OCI-LY3 (cell line): ENCODE measurements at regions not wholly inside any gene's neighbourhood (a gene's known extent, or its start where the extent isn't known, plus 50 kb on each side); places are given as distances from the start of the nearest gene placed in this dataset.

Experiments used
- H2AFZ ChIP-seq: fragments of 200-600, 300-600 bp; shearing (Covaris generic); 2 replicates; pipeline ENCODE4 v1.6.0; 2014; ENCODE audit warnings: antibody characterized with exemption, low read depth, low read length
- H3K27ac ChIP-seq: fragments of 200-600, 300-600 bp; sonication (generic); 2 replicates; pipeline ENCODE4 v1.5.1; 2014; ENCODE audit warnings: mild to moderate bottlenecking, low read length, moderate library complexity, mixed read lengths
- H3K27me3 ChIP-seq: fragments of 200-600, 300-600 bp; sonication (generic); 2 replicates; pipeline ENCODE4 v1.6.1; 2014; ENCODE audit warnings: low read depth, low read length, mixed read lengths
- H3K36me3 ChIP-seq: fragments of 200-600, 300-600 bp; sonication (generic); replicated peaks from 2 replicates; pipeline ENCODE3; 2014; ENCODE audit warnings: low read depth, low read length, mixed read lengths
- H3K4me1 ChIP-seq: fragments of 300-600, 200-600 bp; sonication (generic); 2 replicates; pipeline ENCODE4 v1.6.1; 2014; ENCODE audit warnings: low read length, mixed read lengths
- H3K4me2 ChIP-seq: fragments of 200-600, 300-600 bp; sonication (generic); 2 replicates; pipeline ENCODE4 v1.6.1; 2014; ENCODE audit warnings: low read length, mixed read lengths
- H3K4me3 ChIP-seq: fragments of 300-600, 200-600 bp; sonication (generic); 2 replicates; pipeline ENCODE4 v1.5.1; 2014; ENCODE audit warnings: antibody characterized with exemption, mild to moderate bottlenecking, low read length, moderate library complexity
- H3K79me2 ChIP-seq: fragments of 300-600, 200-600 bp; shearing (Covaris generic); 2 replicates; pipeline ENCODE4 v1.6.1; 2014; ENCODE audit warnings: mild to moderate bottlenecking, low read length, mixed read lengths
- H3K9ac ChIP-seq: fragments of 300-600, 200-600 bp; shearing (Covaris generic); 2 replicates; pipeline ENCODE4 v1.6.0; 2014; ENCODE audit warnings: mild to moderate bottlenecking, low read length, moderate library complexity
- H3K9me3 ChIP-seq: fragments of 200-600, 300-600 bp; shearing (Covaris generic); 2 replicates; pipeline ENCODE4 v1.6.1; 2014; ENCODE audit warnings: low read length, mixed read lengths; ENCODE audit not compliant: insufficient read depth
- H4K20me1 ChIP-seq: fragments of 200-600, 300-600 bp; sonication (generic); 2 replicates; pipeline ENCODE4 v1.6.1; 2016; ENCODE audit warnings: low read length, mixed read lengths; ENCODE audit not compliant: insufficient read depth
- CTCF ChIP-seq: fragments of 200-600, 300-600 bp; sonication (generic); IDR thresholded peaks from 2 replicates; pipeline ENCODE4 v1.5.1; 2014; ENCODE audit warnings: antibody characterized with exemption, low read length, low read depth
- EZH2phosphoT487 ChIP-seq: fragments of 200-600 bp; shearing (Covaris generic); IDR thresholded peaks from 2 replicates; pipeline ENCODE4 v1.6.1; 2018; ENCODE audit warnings: antibody characterized with exemption, mixed run types, low read depth

GRCh38 chr2:237154082-237154638, 68.5 kb downstream of the COPS8 start:
- Histone ChIP-seq H3K4me3 (no peak overlapping the region), H3K4me1 (no peaks in the 10 kb centered on the region), H3K4me2 (no peak overlapping the region), H2AFZ (no peak overlapping the region), H3K27me3 (no peaks in the 10 kb centered on the region), H3K9me3 (no peaks in the 10 kb centered on the region), H3K36me3 (no peaks in the 10 kb centered on the region), H3K9ac (no peak overlapping the region), H3K27ac (no peak overlapping the region), H4K20me1 (no peaks in the 10 kb centered on the region), H3K79me2 (no peaks in the 10 kb centered on the region)
- peak; percentile 67 for TF ChIP-seq CTCF
- no peak for TF ChIP-seq EZH2phosphoT487

- Histone ChIP-seq H3K27me3 (no peaks in the 10 kb centered on the region), H3K9ac (no peak overlapping the region), H3K4me3 (no peak overlapping the region), H3K9me3 (no peaks in the 10 kb centered on the region), H3K4me1 (no peaks in the 10 kb centered on the region), H3K79me2 (no peaks in the 10 kb centered on the region), H3K36me3 (no peaks in the 10 kb centered on the region), H4K20me1 (no peaks in the 10 kb centered on the region), H3K27ac (no peak overlapping the region), H3K4me2 (no peak overlapping the region; the same call in 1 of the 2 replicates), H2AFZ (0 out of 2 replicates have a peak overlapping the region, but pooled peaks have one; percentile 39)
- no peak for TF ChIP-seq CTCF
- no peak for TF ChIP-seq EZH2phosphoT487
These were observed 69.5 kb downstream of the COPS8 start for GRCh38 chr2:237154884-237155851.

- H4K20me1 ChIP-seq: no peaks in the 10 kb centered on the region
- TF ChIP-seq EZH2phosphoT487: no peak
- no peak for TF ChIP-seq CTCF
- no peaks in the 10 kb centered on the region for H3K9me3 ChIP-seq
- H3K4me2 ChIP-seq: no peak overlapping the region
- H3K79me2 ChIP-seq: no peaks in the 10 kb centered on the region
- H2AFZ ChIP-seq: no peak overlapping the region
- H3K4me1 ChIP-seq: no peaks in the 10 kb centered on the region
- no peak overlapping the region for H3K4me3 ChIP-seq
- H3K36me3 ChIP-seq: no peaks in the 10 kb centered on the region
- no peak overlapping the region for H3K9ac ChIP-seq
- no peak overlapping the region for H3K27ac ChIP-seq
- no peaks in the 10 kb centered on the region for H3K27me3 ChIP-seq
These were observed 70.6 kb downstream of the COPS8 start for GRCh38 chr2:237156031-237156856.
